ENCODE measurements at regions not wholly inside any gene's neighbourhood (a gene's known extent, or its start where the extent isn't known, plus 50 kb on each side); places are given as distances from the start of the nearest gene placed in this dataset.
A peak's percentile ranks its signal among the peaks of the same experiment; 100 is the strongest.
"Not testable (repeated sequence)": the region's sequence is repeated elsewhere in the genome, so short reads cannot be mapped to it uniquely, and the experiment has no call there.

GRCh38 chr4:118591339-118592046, 93.7 kb upstream of the METTL14 start:
- not testable (repeated sequence) for TF ChIP-seq EZH2, EZH2phosphoT487 (IDR thresholded peaks at IDR 0.05)
- TF ChIP-seq CTCF (IDR thresholded peaks at IDR 0.05), result peak; percentile 29
